ENCODE measurements at regions not wholly inside any gene's neighbourhood (a gene's known extent, or its start where the extent isn't known, plus 50 kb on each side); places are given as distances from the start of the nearest gene placed in this dataset.

DNA sequence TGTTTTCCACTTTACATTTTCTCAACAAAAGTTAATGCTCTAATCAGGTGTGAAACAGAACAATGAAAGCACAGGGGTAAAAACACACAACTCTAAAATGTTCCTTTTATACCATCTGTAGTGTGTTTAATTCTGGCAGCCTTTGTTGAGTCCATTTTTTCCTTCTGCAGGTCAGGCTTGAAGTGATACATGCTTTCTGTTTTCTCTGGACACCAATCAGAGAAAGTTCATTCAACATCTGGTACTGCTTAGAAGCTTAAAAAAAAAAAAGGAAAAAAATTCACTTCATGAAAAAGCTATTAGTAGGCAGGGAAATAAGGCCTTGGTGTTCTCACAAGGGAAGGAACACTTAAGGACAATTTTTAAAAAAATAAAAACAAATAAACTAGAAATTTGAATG is 231.3 kb upstream of the RHOBTB1 start:
- Histone ChIP-seq H3K4me2 (ENCODE audit: low read depth, low read length) (no peak overlapping the region), H3K27ac (ENCODE audit: insufficient read depth, low read length) (no peak overlapping the region), H2AK5ac (ENCODE audit: low read depth, low read length) (no peak overlapping the region), H3K56ac (ENCODE audit: extremely low read depth, insufficient read depth, low read length) (no peak overlapping the region), H3K27me3 (ENCODE audit: control insufficient read depth, insufficient read depth, low read length) (peaks cover 3% of the 10 kb centered on the region; the same call in 1 of the 2 replicates), H3K9me3 (ENCODE audit: control insufficient read depth, insufficient read depth, low read length) (no peaks in the 10 kb centered on the region), H2AK9ac (replicated peaks; ENCODE audit: low read depth, low read length, poor library complexity) (no peak overlapping the region), H3K4me3 (ENCODE audit: insufficient read depth, low read depth, low read length) (no peak overlapping the region), H2BK5ac (ENCODE audit: low read depth, low read length, poor library complexity, severe bottlenecking) (no peak overlapping the region), H3K23ac (ENCODE audit: low read depth, low read length) (no peak overlapping the region), H4K91ac (ENCODE audit: insufficient read depth, low read depth, low read length) (no peak overlapping the region), H2BK120ac (ENCODE audit: low read depth, low read length) (no peak overlapping the region), H2AFZ (replicated peaks; ENCODE audit: low read length, poor library complexity) (no peak overlapping the region), H4K20me1 (ENCODE audit: insufficient read depth, low read length) (no peaks in the 10 kb centered on the region), H3K79me1 (ENCODE audit: low read depth in 1 of 2, low read length in 2 of 2) (no peaks in the 10 kb centered on the region), H3K9ac (ENCODE audit: low read depth, low read length) (no peak overlapping the region), H4K8ac (ENCODE audit: low read depth in 2 of 2, low read length in 2 of 2) (no peak overlapping the region), H3K9me1 (ENCODE audit: insufficient read depth, low read length) (no peaks in the 10 kb centered on the region), H4K5ac (ENCODE audit: low read depth, low read length) (no peak overlapping the region), H2BK20ac (ENCODE audit: low read depth, low read length) (no peak overlapping the region), H3K4me1 (ENCODE audit: control insufficient read depth, insufficient read depth, low read length) (no peaks in the 10 kb centered on the region; the same call in 1 of the 2 replicates), H3K14ac (replicated peaks; ENCODE audit: low read depth, low read length) (no peak overlapping the region), H3K18ac (ENCODE audit: low read depth, low read length) (no peak overlapping the region), H3K36me3 (ENCODE audit: control insufficient read depth, insufficient read depth, low read length) (no peaks in the 10 kb centered on the region), H3K4ac (ENCODE audit: low read depth, low read length) (no peak overlapping the region), H2BK15ac (ENCODE audit: low read depth, low read length) (no peak overlapping the region)
- no TSS peak for BruUV-seq (replicated peaks)
- dilution Hi-C loops (cut with HindIII; ENCODE audit: low sequenced_read_pairs, unreplicated experiment): no loop called here
- ATAC-seq (ENCODE audit: low read depth) (no peak), DNase-seq (peak; percentile 26)
- ChIA-PET CTCF (interaction anchor here (0.6 kb wide), 1 partner anchor 524 kb away, joined by 3 read pairs; no protein-coding TSS in a partner anchor), POLR2A (ENCODE audit: unreplicated experiment) (interaction anchor here (0.6 kb wide), 1 partner anchor 11 kb away, joined by 5 read pairs; no protein-coding TSS in a partner anchor)
- intact Hi-C loops (cut with micrococcal nuclease): no loop called here
- TF ChIP-seq RCOR1 (IDR thresholded peaks at IDR 0.05; ENCODE audit: insufficient replicate concordance, low read length) (no peak), CHD1 (IDR thresholded peaks at IDR 0.05; ENCODE audit: low read depth, low read length) (no peak), MXI1 (IDR thresholded peaks at IDR 0.05; ENCODE audit: borderline replicate concordance, low read depth, low read length) (no peak), CEBPB (IDR thresholded peaks at IDR 0.05; ENCODE audit: low read depth, low read length) (no peak), MAZ (IDR thresholded peaks at IDR 0.05; ENCODE audit: borderline replicate concordance, low read depth, low read length) (no peak), RFX5 (IDR thresholded peaks at IDR 0.05; ENCODE audit: low read depth, low read length) (no peak), SMC3 (IDR thresholded peaks at IDR 0.05; ENCODE audit: low read depth, low read length) (no peak), MAFK (IDR thresholded peaks at IDR 0.05; ENCODE audit: low read depth, low read length) (no peak), POLR2A (IDR thresholded peaks at IDR 0.05; ENCODE audit: low read depth, low read length) (no peak), FOS (IDR thresholded peaks at IDR 0.05; ENCODE audit: low read depth, low read length) (no peak), NFE2L2 (IDR thresholded peaks at IDR 0.05; ENCODE audit: low read depth, low read length) (no peak), BHLHE40 (IDR thresholded peaks at IDR 0.05; ENCODE audit: low read depth, low read length) (no peak)
- TF ChIP-seq, protein P1, sequence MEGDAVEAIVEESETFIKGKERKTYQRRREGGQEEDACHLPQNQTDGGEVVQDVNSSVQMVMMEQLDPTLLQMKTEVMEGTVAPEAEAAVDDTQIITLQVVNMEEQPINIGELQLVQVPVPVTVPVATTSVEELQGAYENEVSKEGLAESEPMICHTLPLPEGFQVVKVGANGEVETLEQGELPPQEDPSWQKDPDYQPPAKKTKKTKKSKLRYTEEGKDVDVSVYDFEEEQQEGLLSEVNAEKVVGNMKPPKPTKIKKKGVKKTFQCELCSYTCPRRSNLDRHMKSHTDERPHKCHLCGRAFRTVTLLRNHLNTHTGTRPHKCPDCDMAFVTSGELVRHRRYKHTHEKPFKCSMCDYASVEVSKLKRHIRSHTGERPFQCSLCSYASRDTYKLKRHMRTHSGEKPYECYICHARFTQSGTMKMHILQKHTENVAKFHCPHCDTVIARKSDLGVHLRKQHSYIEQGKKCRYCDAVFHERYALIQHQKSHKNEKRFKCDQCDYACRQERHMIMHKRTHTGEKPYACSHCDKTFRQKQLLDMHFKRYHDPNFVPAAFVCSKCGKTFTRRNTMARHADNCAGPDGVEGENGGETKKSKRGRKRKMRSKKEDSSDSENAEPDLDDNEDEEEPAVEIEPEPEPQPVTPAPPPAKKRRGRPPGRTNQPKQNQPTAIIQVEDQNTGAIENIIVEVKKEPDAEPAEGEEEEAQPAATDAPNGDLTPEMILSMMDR (conservative IDR thresholded peaks at IDR 0.05; ENCODE audit: low read depth, low read length): no peak
- TF ChIP-seq, protein P2, sequence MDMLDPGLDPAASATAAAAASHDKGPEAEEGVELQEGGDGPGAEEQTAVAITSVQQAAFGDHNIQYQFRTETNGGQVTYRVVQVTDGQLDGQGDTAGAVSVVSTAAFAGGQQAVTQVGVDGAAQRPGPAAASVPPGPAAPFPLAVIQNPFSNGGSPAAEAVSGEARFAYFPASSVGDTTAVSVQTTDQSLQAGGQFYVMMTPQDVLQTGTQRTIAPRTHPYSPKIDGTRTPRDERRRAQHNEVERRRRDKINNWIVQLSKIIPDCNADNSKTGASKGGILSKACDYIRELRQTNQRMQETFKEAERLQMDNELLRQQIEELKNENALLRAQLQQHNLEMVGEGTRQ (IDR thresholded peaks at IDR 0.05; ENCODE audit: low read depth, low read length): no peak
- TF ChIP-seq, protein P3, sequence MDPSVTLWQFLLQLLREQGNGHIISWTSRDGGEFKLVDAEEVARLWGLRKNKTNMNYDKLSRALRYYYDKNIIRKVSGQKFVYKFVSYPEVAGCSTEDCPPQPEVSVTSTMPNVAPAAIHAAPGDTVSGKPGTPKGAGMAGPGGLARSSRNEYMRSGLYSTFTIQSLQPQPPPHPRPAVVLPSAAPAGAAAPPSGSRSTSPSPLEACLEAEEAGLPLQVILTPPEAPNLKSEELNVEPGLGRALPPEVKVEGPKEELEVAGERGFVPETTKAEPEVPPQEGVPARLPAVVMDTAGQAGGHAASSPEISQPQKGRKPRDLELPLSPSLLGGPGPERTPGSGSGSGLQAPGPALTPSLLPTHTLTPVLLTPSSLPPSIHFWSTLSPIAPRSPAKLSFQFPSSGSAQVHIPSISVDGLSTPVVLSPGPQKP (IDR thresholded peaks at IDR 0.05; ENCODE audit: borderline replicate concordance, low read depth, low read length): no peak
- in situ Hi-C loops (cut with MboI; ENCODE audit: low sequenced_read_pairs): no loop called here
